WTC11 (cell line): ENCODE measurements at regions not wholly inside any gene's neighbourhood (a gene's known extent, or its start where the extent isn't known, plus 50 kb on each side); places are given as distances from the start of the nearest gene placed in this dataset.

Source experiments
- ATAC-seq: fragments of 200-7000 bp; cut with Tn5 transposase; 2 replicates; pipeline ENCODE4 v1.10.0; 2021; ENCODE audit warnings: mild to moderate bottlenecking, moderate library complexity
- CTCF ChIA-PET: fragments of 300-600 bp; sonication (Branson Sonifier 250); formaldehyde crosslinking; loops from one replicate; lab custom pipeline; 2021; ENCODE audit warnings: antibody characterized with exemption; lab: Charles Lee
- POLR2A ChIA-PET: fragments of 350-600 bp; sonication (Branson Sonifier 250); formaldehyde crosslinking; loops from one replicate; lab custom pipeline; 2021; ENCODE audit warnings: antibody characterized with exemption; lab: Charles Lee
- DNase-seq: peaks from one replicate; pipeline ENCODE4 v3.0.0; 2021; ENCODE audit warnings: low spot score
- H3K27ac Mint-ChIP-seq: 2 replicates; pipeline ENCODE4 v1.8.0; 2021; ENCODE audit warnings: mixed read lengths
- H3K27me3 Mint-ChIP-seq: 2 replicates; pipeline ENCODE4 v1.8.0; 2021; ENCODE audit warnings: low read depth, mild to moderate bottlenecking, moderate library complexity, mixed read lengths
- H3K36me3 Mint-ChIP-seq: 2 replicates; pipeline ENCODE4 v1.8.0; 2021; ENCODE audit warnings: mixed read lengths
- H3K4me1 Mint-ChIP-seq: 2 replicates; pipeline ENCODE4 v1.8.0; 2022; ENCODE audit warnings: mixed read lengths
- H3K4me3 Mint-ChIP-seq: 2 replicates; pipeline ENCODE4 v1.8.0; 2021; ENCODE audit warnings: mild to moderate bottlenecking, moderate library complexity, mixed read lengths
- H3K9me3 Mint-ChIP-seq: 2 replicates; pipeline ENCODE4 v1.8.0; 2021; ENCODE audit warnings: mixed read lengths
- ATF6 ChIP-seq: sonication (generic); formaldehyde crosslinking; IDR thresholded peaks from 2 replicates; pipeline ENCODE4 v1.8.1; 2023; ENCODE audit warnings: mild to moderate bottlenecking, missing genetic modification reagents
- ESRRA ChIP-seq: sonication (generic); formaldehyde crosslinking; IDR thresholded peaks from 2 replicates; pipeline ENCODE4 v1.8.1; 2022; ENCODE audit warnings: mild to moderate bottlenecking, missing genetic modification reagents, borderline replicate concordance
- FOXK1 ChIP-seq: sonication (generic); formaldehyde crosslinking; IDR thresholded peaks from 2 replicates; pipeline ENCODE4 v1.8.0; 2022; ENCODE audit warnings: mild to moderate bottlenecking, moderate library complexity, missing genetic modification reagents
- MYBL2 ChIP-seq: sonication (generic); formaldehyde crosslinking; IDR thresholded peaks from 2 replicates; pipeline ENCODE4 v1.8.1; 2023; ENCODE audit warnings: mild to moderate bottlenecking, moderate library complexity, missing genetic modification reagents
- NR1H2 ChIP-seq: sonication (generic); formaldehyde crosslinking; IDR thresholded peaks from 2 replicates; pipeline ENCODE4 v1.9.0; 2021; ENCODE audit warnings: mild to moderate bottlenecking, moderate library complexity, missing genetic modification reagents
- SP1 ChIP-seq: sonication (generic); formaldehyde crosslinking; conservative IDR thresholded peaks from 2 replicates; pipeline ENCODE4 v1.8.1; 2022; ENCODE audit warnings: missing genetic modification reagents
- USF2 ChIP-seq: sonication (generic); formaldehyde crosslinking; IDR thresholded peaks from 2 replicates; pipeline ENCODE4 v1.8.1; 2023; ENCODE audit warnings: mild to moderate bottlenecking, missing genetic modification reagents, moderate library complexity
- ZNF281 ChIP-seq: sonication (generic); formaldehyde crosslinking; IDR thresholded peaks from 2 replicates; pipeline ENCODE4 v1.8.0; 2023; ENCODE audit warnings: mild to moderate bottlenecking, missing genetic modification reagents
- ZNF317 ChIP-seq: sonication (generic); formaldehyde crosslinking; IDR thresholded peaks from 2 replicates; pipeline ENCODE4 v1.8.1; 2023; ENCODE audit warnings: low read depth, mild to moderate bottlenecking, moderate library complexity, missing genetic modification reagents, borderline replicate concordance
- TF ChIP-seq, protein P1 (sequence below): sonication (generic); formaldehyde crosslinking; IDR thresholded peaks from 2 replicates; pipeline ENCODE4 v1.8.1; 2023; ENCODE audit warnings: mild to moderate bottlenecking, missing genetic modification reagents, borderline replicate concordance
- TF ChIP-seq, protein P2 (sequence below): sonication (generic); formaldehyde crosslinking; conservative IDR thresholded peaks from 2 replicates; pipeline ENCODE4 v1.8.1; 2023; ENCODE audit warnings: mild to moderate bottlenecking, low read depth, missing genetic modification reagents, moderate library complexity
- TF ChIP-seq, protein P3 (sequence below): sonication (generic); formaldehyde crosslinking; IDR thresholded peaks from 2 replicates; pipeline ENCODE4 v1.8.0; 2022; ENCODE audit warnings: mild to moderate bottlenecking, missing genetic modification reagents
- TF ChIP-seq, protein P4 (sequence below): sonication (generic); formaldehyde crosslinking; IDR thresholded peaks from 2 replicates; pipeline ENCODE4 v1.8.0; 2023; ENCODE audit warnings: missing genetic modification reagents

GRCh38 chr18:68418881-68419280, 296.0 kb downstream of the TMX3 start (continued):
- TF ChIP-seq, protein P1, sequence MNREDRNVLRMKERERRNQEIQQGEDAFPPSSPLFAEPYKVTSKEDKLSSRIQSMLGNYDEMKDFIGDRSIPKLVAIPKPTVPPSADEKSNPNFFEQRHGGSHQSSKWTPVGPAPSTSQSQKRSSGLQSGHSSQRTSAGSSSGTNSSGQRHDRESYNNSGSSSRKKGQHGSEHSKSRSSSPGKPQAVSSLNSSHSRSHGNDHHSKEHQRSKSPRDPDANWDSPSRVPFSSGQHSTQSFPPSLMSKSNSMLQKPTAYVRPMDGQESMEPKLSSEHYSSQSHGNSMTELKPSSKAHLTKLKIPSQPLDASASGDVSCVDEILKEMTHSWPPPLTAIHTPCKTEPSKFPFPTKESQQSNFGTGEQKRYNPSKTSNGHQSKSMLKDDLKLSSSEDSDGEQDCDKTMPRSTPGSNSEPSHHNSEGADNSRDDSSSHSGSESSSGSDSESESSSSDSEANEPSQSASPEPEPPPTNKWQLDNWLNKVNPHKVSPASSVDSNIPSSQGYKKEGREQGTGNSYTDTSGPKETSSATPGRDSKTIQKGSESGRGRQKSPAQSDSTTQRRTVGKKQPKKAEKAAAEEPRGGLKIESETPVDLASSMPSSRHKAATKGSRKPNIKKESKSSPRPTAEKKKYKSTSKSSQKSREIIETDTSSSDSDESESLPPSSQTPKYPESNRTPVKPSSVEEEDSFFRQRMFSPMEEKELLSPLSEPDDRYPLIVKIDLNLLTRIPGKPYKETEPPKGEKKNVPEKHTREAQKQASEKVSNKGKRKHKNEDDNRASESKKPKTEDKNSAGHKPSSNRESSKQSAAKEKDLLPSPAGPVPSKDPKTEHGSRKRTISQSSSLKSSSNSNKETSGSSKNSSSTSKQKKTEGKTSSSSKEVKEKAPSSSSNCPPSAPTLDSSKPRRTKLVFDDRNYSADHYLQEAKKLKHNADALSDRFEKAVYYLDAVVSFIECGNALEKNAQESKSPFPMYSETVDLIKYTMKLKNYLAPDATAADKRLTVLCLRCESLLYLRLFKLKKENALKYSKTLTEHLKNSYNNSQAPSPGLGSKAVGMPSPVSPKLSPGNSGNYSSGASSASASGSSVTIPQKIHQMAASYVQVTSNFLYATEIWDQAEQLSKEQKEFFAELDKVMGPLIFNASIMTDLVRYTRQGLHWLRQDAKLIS (CRISPR knock-in tag): no peak
- TF ChIP-seq MYBL2 (CRISPR knock-in tag) (no peak), ZNF281 (CRISPR knock-in tag) (no peak)
- TF ChIP-seq, protein P2, sequence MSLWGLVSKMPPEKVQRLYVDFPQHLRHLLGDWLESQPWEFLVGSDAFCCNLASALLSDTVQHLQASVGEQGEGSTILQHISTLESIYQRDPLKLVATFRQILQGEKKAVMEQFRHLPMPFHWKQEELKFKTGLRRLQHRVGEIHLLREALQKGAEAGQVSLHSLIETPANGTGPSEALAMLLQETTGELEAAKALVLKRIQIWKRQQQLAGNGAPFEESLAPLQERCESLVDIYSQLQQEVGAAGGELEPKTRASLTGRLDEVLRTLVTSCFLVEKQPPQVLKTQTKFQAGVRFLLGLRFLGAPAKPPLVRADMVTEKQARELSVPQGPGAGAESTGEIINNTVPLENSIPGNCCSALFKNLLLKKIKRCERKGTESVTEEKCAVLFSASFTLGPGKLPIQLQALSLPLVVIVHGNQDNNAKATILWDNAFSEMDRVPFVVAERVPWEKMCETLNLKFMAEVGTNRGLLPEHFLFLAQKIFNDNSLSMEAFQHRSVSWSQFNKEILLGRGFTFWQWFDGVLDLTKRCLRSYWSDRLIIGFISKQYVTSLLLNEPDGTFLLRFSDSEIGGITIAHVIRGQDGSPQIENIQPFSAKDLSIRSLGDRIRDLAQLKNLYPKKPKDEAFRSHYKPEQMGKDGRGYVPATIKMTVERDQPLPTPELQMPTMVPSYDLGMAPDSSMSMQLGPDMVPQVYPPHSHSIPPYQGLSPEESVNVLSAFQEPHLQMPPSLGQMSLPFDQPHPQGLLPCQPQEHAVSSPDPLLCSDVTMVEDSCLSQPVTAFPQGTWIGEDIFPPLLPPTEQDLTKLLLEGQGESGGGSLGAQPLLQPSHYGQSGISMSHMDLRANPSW (CRISPR knock-in tag): no peak

DNA sequence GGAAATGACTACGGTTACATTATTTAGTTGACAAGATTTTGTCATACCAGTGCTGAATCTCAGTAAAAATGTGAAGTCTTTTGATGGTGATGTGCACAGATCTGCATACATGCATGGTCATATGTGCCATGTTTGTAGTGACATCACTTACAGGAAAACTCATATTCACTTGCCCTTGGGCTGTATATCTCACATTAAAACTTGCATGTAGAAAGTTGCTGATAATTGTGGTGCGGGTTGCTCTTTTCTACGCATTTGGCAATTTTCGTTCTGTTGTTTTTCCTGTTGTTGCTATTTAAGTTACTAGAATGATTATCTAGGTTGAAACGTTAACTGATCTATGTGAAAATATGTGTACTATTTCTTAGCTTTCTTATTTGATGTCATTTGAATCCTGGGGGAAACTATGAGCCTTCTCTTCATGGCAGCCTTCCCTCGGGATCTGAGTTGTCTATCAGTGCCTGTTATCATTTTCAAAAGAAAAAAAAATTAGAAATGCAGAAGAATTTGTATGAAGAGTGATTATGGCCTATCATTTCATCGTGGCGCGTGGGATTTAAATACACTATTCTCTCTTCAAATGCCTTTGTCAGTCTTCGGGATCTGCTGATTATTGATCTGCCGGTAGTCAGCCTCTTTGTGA, 296.6 kb downstream of the TMX3 start:
- H3K4me1 Mint-ChIP-seq: peaks cover 8% of the 10 kb centered on the region
- ChIA-PET CTCF (no interaction called here), POLR2A (no interaction called here)
- no peaks in the 10 kb centered on the region for H3K27me3 Mint-ChIP-seq
- no peak overlapping the region for H3K4me3 Mint-ChIP-seq
- no peak overlapping the region for H3K27ac Mint-ChIP-seq
- TF ChIP-seq, protein P3, sequence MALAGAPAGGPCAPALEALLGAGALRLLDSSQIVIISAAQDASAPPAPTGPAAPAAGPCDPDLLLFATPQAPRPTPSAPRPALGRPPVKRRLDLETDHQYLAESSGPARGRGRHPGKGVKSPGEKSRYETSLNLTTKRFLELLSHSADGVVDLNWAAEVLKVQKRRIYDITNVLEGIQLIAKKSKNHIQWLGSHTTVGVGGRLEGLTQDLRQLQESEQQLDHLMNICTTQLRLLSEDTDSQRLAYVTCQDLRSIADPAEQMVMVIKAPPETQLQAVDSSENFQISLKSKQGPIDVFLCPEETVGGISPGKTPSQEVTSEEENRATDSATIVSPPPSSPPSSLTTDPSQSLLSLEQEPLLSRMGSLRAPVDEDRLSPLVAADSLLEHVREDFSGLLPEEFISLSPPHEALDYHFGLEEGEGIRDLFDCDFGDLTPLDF (CRISPR knock-in tag): no peak
- TF ChIP-seq USF2: no peak
- TF ChIP-seq, protein P4, sequence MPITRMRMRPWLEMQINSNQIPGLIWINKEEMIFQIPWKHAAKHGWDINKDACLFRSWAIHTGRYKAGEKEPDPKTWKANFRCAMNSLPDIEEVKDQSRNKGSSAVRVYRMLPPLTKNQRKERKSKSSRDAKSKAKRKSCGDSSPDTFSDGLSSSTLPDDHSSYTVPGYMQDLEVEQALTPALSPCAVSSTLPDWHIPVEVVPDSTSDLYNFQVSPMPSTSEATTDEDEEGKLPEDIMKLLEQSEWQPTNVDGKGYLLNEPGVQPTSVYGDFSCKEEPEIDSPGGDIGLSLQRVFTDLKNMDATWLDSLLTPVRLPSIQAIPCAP (CRISPR knock-in tag): no peak
- no peak for TF ChIP-seq ATF6 (CRISPR knock-in tag)
- no peak for TF ChIP-seq SP1
- no peak for TF ChIP-seq FOXK1 (CRISPR knock-in tag)
- no peak for TF ChIP-seq NR1H2 (CRISPR knock-in tag)
- TF ChIP-seq ESRRA (CRISPR knock-in tag): no peak
- TF ChIP-seq ZNF317: no peak
- peaks cover 5% of the 10 kb centered on the region; the same call in 1 of the 2 replicates for H3K36me3 Mint-ChIP-seq
- H3K9me3 Mint-ChIP-seq: peaks cover 17% of the 10 kb centered on the region
- ATAC-seq: no peak
- no peak for DNase-seq
